Progenitor cell of endocrine pancreas (in vitro differentiated cells): ENCODE measurements at regions not wholly inside any gene's neighbourhood (a gene's known extent, or its start where the extent isn't known, plus 50 kb on each side); places are given as distances from the start of the nearest gene placed in this dataset.

ENCODE experiments used
- DNase-seq: peaks from one replicate; pipeline ENCODE4 v3.0.0; 2021; ENCODE audit warnings: low spot score; ENCODE audit not compliant: unreplicated experiment
- H3K27ac Mint-ChIP-seq: 2 replicates; pipeline ENCODE4 v1.8.0; 2021; ENCODE audit warnings: mild to moderate bottlenecking, moderate library complexity, mixed read lengths
- H3K27me3 Mint-ChIP-seq: 2 replicates; pipeline ENCODE4 v1.8.0; 2021; ENCODE audit warnings: mixed read lengths
- H3K36me3 Mint-ChIP-seq: 2 replicates; pipeline ENCODE4 v1.8.0; 2022; ENCODE audit warnings: mixed read lengths; ENCODE audit not compliant: insufficient read depth
- H3K4me1 Mint-ChIP-seq: 2 replicates; pipeline ENCODE4 v1.8.0; 2021; ENCODE audit warnings: low read depth, mixed read lengths
- H3K4me3 Mint-ChIP-seq: 2 replicates; pipeline ENCODE4 v1.8.0; 2021; ENCODE audit warnings: low read depth, mild to moderate bottlenecking, moderate library complexity, mixed read lengths
- H3K9me3 Mint-ChIP-seq: 2 replicates; pipeline ENCODE4 v1.8.0; 2021; ENCODE audit warnings: low read depth, mixed read lengths
- TF ChIP-seq, protein P1 (sequence below): fragments of 200-600 bp; sonication (generic); IDR thresholded peaks from one replicate; pipeline ENCODE4 v1.5.0; 2021; ENCODE audit warnings: antibody characterized with exemption, mild to moderate bottlenecking; ENCODE audit not compliant: unreplicated experiment

GRCh38 chr12:90262251-90262650, 553.6 kb upstream of the ATP2B1 start:
- Mint-ChIP-seq H3K4me3 (no peak overlapping the region), H3K4me1 (no peaks in the 10 kb centered on the region), H3K36me3 (no peaks in the 10 kb centered on the region), H3K27ac (no peak overlapping the region), H3K27me3 (no peaks in the 10 kb centered on the region), H3K9me3 (no peaks in the 10 kb centered on the region)
- no peak for DNase-seq
- TF ChIP-seq, protein P1, sequence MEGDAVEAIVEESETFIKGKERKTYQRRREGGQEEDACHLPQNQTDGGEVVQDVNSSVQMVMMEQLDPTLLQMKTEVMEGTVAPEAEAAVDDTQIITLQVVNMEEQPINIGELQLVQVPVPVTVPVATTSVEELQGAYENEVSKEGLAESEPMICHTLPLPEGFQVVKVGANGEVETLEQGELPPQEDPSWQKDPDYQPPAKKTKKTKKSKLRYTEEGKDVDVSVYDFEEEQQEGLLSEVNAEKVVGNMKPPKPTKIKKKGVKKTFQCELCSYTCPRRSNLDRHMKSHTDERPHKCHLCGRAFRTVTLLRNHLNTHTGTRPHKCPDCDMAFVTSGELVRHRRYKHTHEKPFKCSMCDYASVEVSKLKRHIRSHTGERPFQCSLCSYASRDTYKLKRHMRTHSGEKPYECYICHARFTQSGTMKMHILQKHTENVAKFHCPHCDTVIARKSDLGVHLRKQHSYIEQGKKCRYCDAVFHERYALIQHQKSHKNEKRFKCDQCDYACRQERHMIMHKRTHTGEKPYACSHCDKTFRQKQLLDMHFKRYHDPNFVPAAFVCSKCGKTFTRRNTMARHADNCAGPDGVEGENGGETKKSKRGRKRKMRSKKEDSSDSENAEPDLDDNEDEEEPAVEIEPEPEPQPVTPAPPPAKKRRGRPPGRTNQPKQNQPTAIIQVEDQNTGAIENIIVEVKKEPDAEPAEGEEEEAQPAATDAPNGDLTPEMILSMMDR: no peak

DNA sequence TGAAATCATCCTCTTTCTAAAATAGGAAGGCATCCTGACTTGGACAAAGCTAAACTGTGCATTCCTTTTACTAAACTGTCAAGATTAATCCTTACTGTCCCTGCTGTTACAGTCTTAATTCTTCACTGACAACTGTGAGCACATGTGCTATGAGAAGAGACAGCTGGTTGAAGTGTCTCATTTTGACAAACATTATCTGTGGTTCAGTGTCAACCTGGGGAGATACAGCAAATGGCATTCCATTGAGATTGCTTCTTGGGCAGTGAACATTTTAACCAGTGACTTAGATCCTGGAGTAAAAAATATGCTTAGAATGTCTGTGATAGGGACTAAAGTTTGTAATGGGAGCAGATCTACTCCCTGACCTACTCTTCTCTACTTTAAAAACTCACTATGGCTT, 552.6 kb upstream of the ATP2B1 start:
- no peak for DNase-seq
- no peak overlapping the region for H3K4me3 Mint-ChIP-seq
- no peak overlapping the region for H3K27ac Mint-ChIP-seq
- H3K9me3 Mint-ChIP-seq: no peaks in the 10 kb centered on the region
- no peaks in the 10 kb centered on the region for H3K36me3 Mint-ChIP-seq
- TF ChIP-seq, protein P1: no peak
- H3K27me3 Mint-ChIP-seq: no peaks in the 10 kb centered on the region
- no peaks in the 10 kb centered on the region for H3K4me1 Mint-ChIP-seq

- no peak for DNase-seq
- Mint-ChIP-seq H3K27ac (no peak overlapping the region), H3K4me3 (no peak overlapping the region), H3K9me3 (no peaks in the 10 kb centered on the region), H3K4me1 (no peaks in the 10 kb centered on the region), H3K27me3 (no peaks in the 10 kb centered on the region), H3K36me3 (no peaks in the 10 kb centered on the region)
- TF ChIP-seq, protein P1: no peak
These were observed 551.5 kb upstream of the ATP2B1 start for GRCh38 chr12:90260136-90260535.

- TF ChIP-seq, protein P1: no peak
- no peaks in the 10 kb centered on the region for H3K36me3 Mint-ChIP-seq
- no peaks in the 10 kb centered on the region for H3K27me3 Mint-ChIP-seq
- no peaks in the 10 kb centered on the region for H3K4me1 Mint-ChIP-seq
- H3K9me3 Mint-ChIP-seq: no peaks in the 10 kb centered on the region
- H3K27ac Mint-ChIP-seq: no peak overlapping the region
- DNase-seq: no peak
- H3K4me3 Mint-ChIP-seq: no peak overlapping the region
These were observed 549.4 kb upstream of the ATP2B1 start for GRCh38 chr12:90257927-90258624.

- TF ChIP-seq, protein P1: no peak
- Mint-ChIP-seq H3K36me3 (no peaks in the 10 kb centered on the region), H3K9me3 (no peaks in the 10 kb centered on the region), H3K4me3 (no peak overlapping the region), H3K27ac (no peak overlapping the region), H3K27me3 (no peaks in the 10 kb centered on the region), H3K4me1 (no peaks in the 10 kb centered on the region)
- no peak for DNase-seq
These were observed 546.2 kb upstream of the ATP2B1 start for GRCh38 chr12:90254796-90255195.
